SHP77 (cell line): ENCODE measurements at regions not wholly inside any gene's neighbourhood (a gene's known extent, or its start where the extent isn't known, plus 50 kb on each side); places are given as distances from the start of the nearest gene placed in this dataset.

ENCODE experiments used
- DNase-seq, 2 experiments: peaks; one replicate each; lab custom pipeline; 2025; lab: John Stamatoyannopoulos, UW

DNA sequence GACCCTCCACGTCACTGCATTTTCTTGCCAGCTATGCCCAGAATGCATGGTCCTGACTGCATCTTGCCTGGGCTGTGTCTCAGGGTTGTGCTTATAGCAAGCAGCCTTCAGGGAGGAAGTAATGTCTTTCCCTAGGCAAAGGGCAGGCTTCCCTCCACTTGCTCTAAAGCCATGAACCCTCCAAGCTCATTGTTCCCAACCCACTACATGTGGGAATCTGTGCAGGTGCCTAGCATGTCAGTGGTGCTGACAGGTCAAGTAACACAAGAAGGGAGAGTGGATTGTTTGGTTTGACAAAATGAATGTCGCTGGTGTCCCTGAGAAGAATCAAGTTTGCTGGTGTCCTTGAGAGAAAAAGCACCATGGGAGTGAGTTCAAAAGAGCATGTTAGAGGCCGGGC is 53.9 kb upstream of the UCN3 start:
- no peak for DNase-seq

DNA sequence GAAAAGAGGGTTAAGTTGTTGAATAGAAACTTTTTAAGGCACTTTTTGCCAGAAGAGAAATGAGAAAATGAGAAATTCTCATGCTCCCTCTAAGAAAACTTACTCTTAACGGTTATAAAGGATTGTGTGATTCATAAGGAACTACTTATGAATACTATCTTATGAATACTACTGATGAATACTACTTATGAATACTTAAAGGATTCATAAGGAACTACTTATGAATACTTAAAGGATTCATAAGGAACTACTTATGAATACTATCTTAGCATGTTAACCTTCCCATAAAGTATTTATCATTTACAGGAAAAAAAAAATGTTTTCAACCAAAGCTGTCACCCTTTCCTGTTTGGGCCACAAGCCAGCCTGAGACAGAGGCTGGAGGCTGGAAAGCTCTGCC is 53.1 kb upstream of the UCN3 start:
- DNase-seq: no peak

DNA sequence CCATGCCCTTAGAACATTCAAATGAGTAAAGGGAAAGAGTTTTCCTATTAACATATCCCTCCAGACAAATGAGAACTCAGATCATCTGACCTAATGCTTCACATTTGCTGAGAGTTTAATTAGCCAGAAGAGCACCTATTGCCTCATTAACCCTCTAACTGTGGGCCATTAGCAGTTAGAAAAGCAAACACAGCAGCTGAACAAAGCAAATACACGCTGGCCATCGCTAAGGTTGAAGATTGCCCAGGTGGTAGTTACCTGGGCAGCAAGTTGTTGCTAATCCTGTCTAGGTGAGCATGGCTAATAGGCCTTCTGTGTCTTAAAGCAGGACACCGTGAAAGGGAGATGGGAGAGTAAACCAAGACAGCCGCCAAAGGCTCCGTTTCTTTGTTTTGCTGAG is 49.9 kb upstream of the UCN3 start:
- no peak for DNase-seq
